Brain microvascular endothelial cell (primary cell): ENCODE measurements at regions not wholly inside any gene's neighbourhood (a gene's known extent, or its start where the extent isn't known, plus 50 kb on each side); places are given as distances from the start of the nearest gene placed in this dataset.

Experiments used
- DNase-seq: peaks from one replicate; pipeline ENCODE4 v3.0.0-alpha.2; 2020
- H3K27ac ChIP-seq: fragments of 250-450 bp; sonication (Bioruptor Pico); 2 replicates; pipeline ENCODE4 v1.5.1; 2020; ENCODE audit warnings: mild to moderate bottlenecking, moderate library complexity
- H3K27me3 ChIP-seq: fragments of 250-450 bp; sonication (Bioruptor Pico); replicated peaks from 2 replicates; pipeline ENCODE4 v1.5.1; 2020; ENCODE audit warnings: mild to moderate bottlenecking
- H3K36me3 ChIP-seq: fragments of 250-450 bp; sonication (Bioruptor Pico); replicated peaks from 2 replicates; pipeline ENCODE4 v1.5.1; 2020; ENCODE audit warnings: mild to moderate bottlenecking
- H3K4me3 ChIP-seq: 2 replicates; pipeline ENCODE4 v1.5.1; 2011; ENCODE audit warnings: low read depth, mild to moderate bottlenecking, control low read depth, low read length, moderate library complexity
- in situ Hi-C: cut with HindIII; loops from 2 replicates; pipeline ENCODE4 v1.10.0; 2017; ENCODE audit warnings: low sequenced_read_pairs, low pct_ligation_motif_present
- TF ChIP-seq, protein P1 (sequence below): IDR thresholded peaks from 2 replicates; pipeline ENCODE4 v1.5.1; 2011; ENCODE audit warnings: low read depth, mild to moderate bottlenecking, moderate library complexity, low read length, control low read depth, inconsistent platforms; ENCODE audit errors: missing control alignments

DNA sequence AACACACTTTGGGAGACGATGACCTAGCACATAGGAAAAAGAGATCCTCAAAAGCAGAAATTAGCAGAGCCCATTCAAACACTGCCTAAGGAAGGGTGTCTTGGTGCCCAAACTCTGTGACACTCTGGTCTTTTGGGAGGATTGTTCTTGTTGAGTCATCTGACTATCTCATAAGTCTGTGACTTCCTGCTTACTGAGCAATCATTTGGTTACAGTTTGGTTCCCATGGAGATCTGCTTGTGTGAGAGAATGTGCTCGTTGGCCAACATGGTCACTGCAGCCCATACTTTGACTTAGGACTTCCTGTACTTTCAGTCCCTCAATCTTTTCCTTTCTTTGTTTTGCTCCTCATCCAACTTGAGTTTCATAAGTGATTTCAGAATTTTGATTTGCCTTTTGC lies 602.9 kb downstream of the NYAP2 start:
- Histone ChIP-seq H3K27ac (peak overlapping the region; percentile 55), H3K4me3 (no peak overlapping the region), H3K36me3 (no peaks in the 10 kb centered on the region), H3K27me3 (no peaks in the 10 kb centered on the region)
- peak; percentile 89 for DNase-seq
- in situ Hi-C loops: no loop called here
- TF ChIP-seq, protein P1, sequence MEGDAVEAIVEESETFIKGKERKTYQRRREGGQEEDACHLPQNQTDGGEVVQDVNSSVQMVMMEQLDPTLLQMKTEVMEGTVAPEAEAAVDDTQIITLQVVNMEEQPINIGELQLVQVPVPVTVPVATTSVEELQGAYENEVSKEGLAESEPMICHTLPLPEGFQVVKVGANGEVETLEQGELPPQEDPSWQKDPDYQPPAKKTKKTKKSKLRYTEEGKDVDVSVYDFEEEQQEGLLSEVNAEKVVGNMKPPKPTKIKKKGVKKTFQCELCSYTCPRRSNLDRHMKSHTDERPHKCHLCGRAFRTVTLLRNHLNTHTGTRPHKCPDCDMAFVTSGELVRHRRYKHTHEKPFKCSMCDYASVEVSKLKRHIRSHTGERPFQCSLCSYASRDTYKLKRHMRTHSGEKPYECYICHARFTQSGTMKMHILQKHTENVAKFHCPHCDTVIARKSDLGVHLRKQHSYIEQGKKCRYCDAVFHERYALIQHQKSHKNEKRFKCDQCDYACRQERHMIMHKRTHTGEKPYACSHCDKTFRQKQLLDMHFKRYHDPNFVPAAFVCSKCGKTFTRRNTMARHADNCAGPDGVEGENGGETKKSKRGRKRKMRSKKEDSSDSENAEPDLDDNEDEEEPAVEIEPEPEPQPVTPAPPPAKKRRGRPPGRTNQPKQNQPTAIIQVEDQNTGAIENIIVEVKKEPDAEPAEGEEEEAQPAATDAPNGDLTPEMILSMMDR: no peak

DNA sequence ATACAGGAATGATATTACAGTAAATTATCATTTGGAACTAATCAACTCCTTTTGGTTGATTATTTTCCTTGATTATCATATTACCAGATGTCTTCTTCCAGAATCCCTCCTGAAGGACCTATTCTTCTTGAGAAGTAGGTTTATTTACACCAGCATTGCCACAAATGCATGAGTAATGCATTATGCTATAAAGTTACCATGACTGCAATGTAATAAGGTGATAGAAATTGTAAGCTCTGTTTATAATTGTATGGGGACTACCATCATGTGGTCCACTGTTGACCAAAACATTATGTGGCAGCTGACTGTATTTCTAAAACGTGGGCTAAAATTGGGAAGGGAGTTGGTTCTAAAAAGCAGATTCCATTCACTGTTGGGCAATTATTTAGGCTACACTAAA lies 602.2 kb downstream of the NYAP2 start:
- DNase-seq: no peak
- Histone ChIP-seq H3K27ac (peak overlapping the region; percentile 55), H3K36me3 (no peaks in the 10 kb centered on the region), H3K27me3 (no peaks in the 10 kb centered on the region), H3K4me3 (no peak overlapping the region)
- in situ Hi-C loops: no loop called here
- TF ChIP-seq, protein P1: no peak

DNA sequence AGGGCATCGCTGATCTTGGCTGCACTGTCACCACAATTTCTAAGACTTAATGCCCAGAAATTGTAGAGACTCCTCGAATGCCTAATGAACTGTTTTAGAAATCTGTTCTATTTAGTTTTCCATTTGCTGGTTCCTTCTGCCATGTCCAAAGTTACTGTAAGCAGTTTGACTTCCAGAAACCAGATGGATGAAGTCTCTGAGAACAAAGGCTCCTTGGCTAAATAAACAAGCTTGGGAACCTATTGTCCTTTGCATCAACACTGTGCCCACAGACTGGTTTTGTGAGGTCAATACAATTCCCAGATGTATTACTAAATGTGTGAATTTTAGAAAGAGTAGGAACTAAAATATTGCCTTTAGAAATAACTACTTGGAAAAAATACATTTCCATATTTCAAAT lies 600.2 kb downstream of the NYAP2 start:
- TF ChIP-seq, protein P1: no peak
- H3K27ac ChIP-seq: no peak overlapping the region
- in situ Hi-C loops: no loop called here

DNA sequence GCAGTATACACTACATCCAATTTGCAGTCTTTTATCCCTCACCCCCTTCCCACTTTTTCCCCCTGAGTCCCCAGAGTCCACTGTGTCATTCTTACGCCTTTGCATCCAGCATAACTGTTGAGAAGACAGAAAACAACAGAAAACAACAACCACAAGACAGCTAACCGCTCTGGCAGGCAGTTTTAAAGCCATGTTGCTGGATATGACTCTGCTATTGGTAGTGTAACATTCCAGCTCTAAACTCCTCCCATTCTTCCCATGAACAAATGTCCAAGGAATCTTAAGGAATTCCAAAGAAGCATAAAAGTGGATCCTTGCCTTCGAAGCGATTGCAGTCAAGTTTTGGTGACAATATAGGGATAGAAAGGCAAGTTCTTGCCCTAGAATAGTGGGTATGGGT lies 599.1 kb downstream of the NYAP2 start:
- Histone ChIP-seq H3K4me3 (no peak overlapping the region), H3K27ac (no peak overlapping the region), H3K36me3 (no peaks in the 10 kb centered on the region), H3K27me3 (no peaks in the 10 kb centered on the region)
- TF ChIP-seq, protein P1: no peak
- in situ Hi-C loops: no loop called here
- DNase-seq: peak; percentile 44

More for the DNA sequence above, 600.2 kb downstream of the NYAP2 start:
- DNase-seq: no peak
- Histone ChIP-seq H3K36me3 (no peaks in the 10 kb centered on the region), H3K27me3 (no peaks in the 10 kb centered on the region), H3K4me3 (no peak overlapping the region)

DNA sequence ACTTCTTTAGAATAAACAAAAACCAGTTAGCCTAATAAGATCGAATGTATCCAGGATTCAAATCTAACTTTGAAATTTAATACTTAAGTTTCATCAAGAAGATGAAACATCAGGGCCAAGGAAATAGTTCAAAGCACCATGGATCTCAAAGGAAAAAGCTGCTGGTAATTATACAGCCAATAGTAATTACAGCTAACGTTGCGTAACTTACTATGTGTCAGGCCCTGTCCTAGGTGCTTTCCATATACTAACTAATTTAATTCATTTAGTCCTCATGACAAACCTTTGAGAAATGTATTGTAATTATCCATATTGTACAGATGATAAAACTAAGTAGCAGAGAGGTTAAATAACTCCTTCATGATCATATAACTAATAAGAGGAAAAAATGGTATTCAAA lies 598.6 kb downstream of the NYAP2 start:
- Histone ChIP-seq H3K4me3 (no peak overlapping the region), H3K27me3 (no peaks in the 10 kb centered on the region), H3K27ac (no peak overlapping the region), H3K36me3 (no peaks in the 10 kb centered on the region)
- TF ChIP-seq, protein P1: no peak
- in situ Hi-C loops: no loop called here
- no peak for DNase-seq

DNA sequence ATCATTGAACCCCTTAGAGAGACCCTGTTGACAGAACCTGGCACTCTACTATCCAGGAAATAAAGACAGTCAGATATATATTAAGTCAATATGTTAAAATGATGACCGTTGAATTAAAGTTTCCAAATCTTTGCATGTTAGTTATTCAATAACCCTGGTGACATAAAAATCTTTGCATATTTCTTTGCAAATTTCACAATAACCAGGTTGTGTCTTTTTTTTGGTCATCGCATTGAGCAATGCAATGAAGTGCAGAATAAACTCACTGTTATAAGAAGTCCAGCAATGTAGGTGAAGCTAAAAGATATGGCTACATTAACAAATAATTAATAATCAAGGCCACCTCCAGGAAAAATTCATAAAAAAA lies 596.9 kb downstream of the NYAP2 start:
- H3K36me3 ChIP-seq: no peaks in the 10 kb centered on the region
- H3K4me3 ChIP-seq: no peak overlapping the region
- no peak overlapping the region for H3K27ac ChIP-seq
- TF ChIP-seq, protein P1: no peak
- no peak for DNase-seq
- in situ Hi-C loops: no loop called here
- no peaks in the 10 kb centered on the region for H3K27me3 ChIP-seq
